Tibial nerve (tissue), 4 donors: ENCODE measurements at regions not wholly inside any gene's neighbourhood (a gene's known extent, or its start where the extent isn't known, plus 50 kb on each side); places are given as distances from the start of the nearest gene placed in this dataset.
A peak's percentile ranks its signal among the peaks of the same experiment; 100 is the strongest.

ENCODE experiments used
- DNase-seq, 2 donors: peaks; one replicate each; pipeline ENCODE4 v3.0.0-alpha.2; 2019; ENCODE audit warnings: low spot score in 2 of 2
- H3K27ac ChIP-seq, 4 donors: fragments of 200-600 bp; sonication (generic) in 3 of 4; one replicate each; pipeline ENCODE4 v1.5.1; 2017 to 2019; ENCODE audit warnings: mild to moderate bottlenecking in 1 of 4
- H3K27me3 ChIP-seq, 2 donors: fragments of 200-600 bp; sonication (generic) in 1 of 2; one replicate each; pipeline versions ENCODE4 v1.5.1 to v1.6.0; 2017 to 2019
- H3K36me3 ChIP-seq, 3 donors: fragments of 200-600 bp; sonication (generic); one replicate each; pipeline ENCODE4 v1.5.1; 2018 to 2019
- H3K4me1 ChIP-seq, 4 donors: fragments of 200-600 bp; sonication (generic) in 3 of 4; one replicate each; pipeline ENCODE4 v1.5.1; 2017 to 2019
- H3K4me3 ChIP-seq, 4 donors: fragments of 200-600 bp; sonication (generic) in 3 of 4; one replicate each; pipeline ENCODE4 v1.5.1; 2017 to 2019; ENCODE audit warnings: mild to moderate bottlenecking in 1 of 4, moderate library complexity in 1 of 4
- H3K9me3 ChIP-seq, 4 donors: fragments of 200-600 bp; sonication (generic) in 3 of 4; one replicate each; pipeline ENCODE4 v1.5.1; 2017 to 2019
- CTCF ChIP-seq, 5 experiments: fragments of 200-600 bp in 3 of 5; fragments of 450-650 bp in 2 of 5; sonication (generic) in 3 of 5; IDR thresholded peaks; one replicate each; pipeline ENCODE4 v1.5.1; 2016 to 2019; ENCODE audit warnings: antibody characterized with exemption in 5 of 5, mild to moderate bottlenecking in 3 of 5, moderate library complexity in 2 of 5
- EP300 ChIP-seq, 2 donors: sonication (generic); formaldehyde crosslinking; IDR thresholded peaks; one replicate each; pipeline ENCODE4 v1.6.1; 2017; ENCODE audit warnings: antibody characterized with exemption in 2 of 2, mild to moderate bottlenecking in 1 of 2
- POLR2A ChIP-seq, 2 donors: fragments of 450-650 bp; IDR thresholded peaks; one replicate each; pipeline ENCODE4 v1.6.1; 2017; ENCODE audit warnings: antibody characterized with exemption in 2 of 2, mild to moderate bottlenecking in 2 of 2, moderate library complexity in 2 of 2
- WGBS, 2 donors: methylation state at CpG; one replicate each; pipeline ENCODE4 v1.1.5; 2018; 5-methylcytosine and 5-hydroxymethylcytosine counted together

GRCh38 chr2:109694190-109694589 lies 80.0 kb downstream of the SOWAHC start:
- no peaks in the 10 kb centered on the region for H3K36me3 ChIP-seq
- 24 to 30% methylated on average over 2 of the region's 2 CpGs for WGBS, 2 donors
- no peak overlapping the region for H3K4me3 ChIP-seq
- TF ChIP-seq POLR2A (IDR thresholded peaks at IDR 0.05) (no peak), EP300 (IDR thresholded peaks at IDR 0.05) (no peak), CTCF (IDR thresholded peaks at IDR 0.05) (no peak)
- no peak overlapping the region for H3K27ac ChIP-seq
- no peaks in the 10 kb centered on the region for H3K27me3 ChIP-seq
- no peak for DNase-seq
- H3K4me1 ChIP-seq: peaks cover 0 to 24% (median 0%) of the 10 kb centered on the region in 4 donors
- H3K9me3 ChIP-seq: peaks cover 0 to 2% (median 0%) of the 10 kb centered on the region in 4 donors

GRCh38 chr2:109695290-109695689 lies 81.1 kb downstream of the SOWAHC start:
- H3K4me1 ChIP-seq: peaks cover 0 to 35% (median 3%) of the 10 kb centered on the region in 4 donors
- DNase-seq: no peak
- no peaks in the 10 kb centered on the region for H3K36me3 ChIP-seq
- H3K27ac ChIP-seq: no peak overlapping the region
- WGBS, 2 donors: 86 to 87% methylated on average over 2 of the region's 2 CpGs
- H3K9me3 ChIP-seq: peaks cover 0 to 2% (median 0%) of the 10 kb centered on the region in 4 donors
- H3K4me3 ChIP-seq: no peak overlapping the region
- H3K27me3 ChIP-seq: no peaks in the 10 kb centered on the region
- TF ChIP-seq EP300 (IDR thresholded peaks at IDR 0.05) (no peak), CTCF (IDR thresholded peaks at IDR 0.05) (no peak), POLR2A (IDR thresholded peaks at IDR 0.05) (no peak)

GRCh38 chr2:109699646-109700045 lies 85.5 kb downstream of the SOWAHC start:
- TF ChIP-seq CTCF (IDR thresholded peaks at IDR 0.05) (no peak), EP300 (IDR thresholded peaks at IDR 0.05) (no peak), POLR2A (IDR thresholded peaks at IDR 0.05) (no peak)
- no peaks in the 10 kb centered on the region for H3K36me3 ChIP-seq

GRCh38 chr2:109700680-109701274 lies 86.6 kb downstream of the SOWAHC start:
- H3K36me3 ChIP-seq: no peaks in the 10 kb centered on the region
- DNase-seq: no peak
- WGBS, 2 donors: 73 to 76% methylated on average over 11 of the region's 11 CpGs
- H3K27me3 ChIP-seq: no peaks in the 10 kb centered on the region
- no peak overlapping the region for H3K4me3 ChIP-seq
- H3K27ac ChIP-seq: peak overlapping the region in 2 of 4 donors; percentile 33 to 65
- H3K4me1 ChIP-seq: peaks cover 0 to 20% (median 4%) of the 10 kb centered on the region in 4 donors
- peaks cover 0 to 2% (median 0%) of the 10 kb centered on the region in 4 donors for H3K9me3 ChIP-seq
- TF ChIP-seq POLR2A (IDR thresholded peaks at IDR 0.05) (no peak), CTCF (IDR thresholded peaks at IDR 0.05) (no peak), EP300 (IDR thresholded peaks at IDR 0.05) (no peak)

More at GRCh38 chr2:109699646-109700045, 85.5 kb downstream of the SOWAHC start:
- H3K27ac ChIP-seq: peak overlapping the region in 3 of 4 donors; percentile 31 to 65 (median 33)
- H3K4me3 ChIP-seq: no peak overlapping the region
- peaks cover 0 to 2% (median 0%) of the 10 kb centered on the region in 4 donors for H3K9me3 ChIP-seq
- H3K27me3 ChIP-seq: no peaks in the 10 kb centered on the region
- DNase-seq: no peak
- 13 to 29% methylated on average over 7 of the region's 7 CpGs for WGBS, 2 donors
- peaks cover 0 to 20% (median 4%) of the 10 kb centered on the region in 4 donors for H3K4me1 ChIP-seq

- Histone ChIP-seq H3K27me3 (no peaks in the 10 kb centered on the region), H3K27ac (peak overlapping the region in 1 of 4 donors; percentile 32), H3K36me3 (no peaks in the 10 kb centered on the region), H3K4me1 (peaks cover 0 to 20% (median 4%) of the 10 kb centered on the region in 4 donors), H3K4me3 (no peak overlapping the region), H3K9me3 (peaks cover 0 to 2% (median 0%) of the 10 kb centered on the region in 4 donors)
- TF ChIP-seq CTCF (IDR thresholded peaks at IDR 0.05) (no peak), POLR2A (IDR thresholded peaks at IDR 0.05) (no peak), EP300 (IDR thresholded peaks at IDR 0.05) (no peak)
- 81% methylated on average over 7 of the region's 7 CpGs for WGBS, 2 donors
- no peak for DNase-seq
These were observed 87.2 kb downstream of the SOWAHC start for GRCh38 chr2:109701362-109701761.
